Endothelial cell of umbilical vein (primary cell): ENCODE measurements at regions not wholly inside any gene's neighbourhood (a gene's known extent, or its start where the extent isn't known, plus 50 kb on each side); places are given as distances from the start of the nearest gene placed in this dataset.

Source experiments
- BruUV-seq: library from RNA; stranded (reverse); fragments of 400-500 nt; replicated peaks from 2 replicates; lab custom pipeline; 2021; lab: Mats Ljungman, UMichigan
- CTCF ChIA-PET: fragments of 300-600, 350-600 bp; sonication (Branson Sonifier 250); formaldehyde crosslinking; loops from one replicate; lab custom pipeline; 2021; ENCODE audit warnings: antibody characterized with exemption, inconsistent platforms; lab: Charles Lee
- POLR2A ChIA-PET: fragments of 300-600, 350-600 bp; sonication (Branson Sonifier 250); formaldehyde crosslinking; loops from one replicate; lab custom pipeline; 2021; ENCODE audit warnings: antibody characterized with exemption, inconsistent platforms; lab: Charles Lee
- DNase-seq: peaks from one replicate; pipeline ENCODE4 v3.0.0-alpha.2; 2011; ENCODE audit warnings: low read depth, low spot score
- FAIRE-seq: peaks from 2 replicates; lab custom pipeline; 2011; peaks lifted over from hg19 to GRCh38; lab: Jason Lieb, UNC
- H2AFZ ChIP-seq: 2 replicates; pipeline ENCODE4 v1.6.0; 2012; ENCODE audit warnings: low read depth, low read length, control low read depth, inconsistent platforms
- H3K27ac ChIP-seq: 2 replicates; pipeline ENCODE4 v1.5.1; 2011; ENCODE audit warnings: low read depth, mild to moderate bottlenecking, control low read depth, low read length, moderate library complexity; ENCODE audit not compliant: insufficient read depth
- H3K27me3 ChIP-seq, 2 experiments: 2 replicates each; pipeline versions ENCODE4 v1.6.0 to v1.6.1; 2011; ENCODE audit warnings: low read length in 2 of 2, mixed read lengths in 1 of 2; ENCODE audit not compliant: control insufficient read depth in 2 of 2, insufficient read depth in 2 of 2
- H3K36me3 ChIP-seq, 2 experiments: 2 replicates in 1 of 2; 3 replicates in 1 of 2; pipeline ENCODE4 v1.5.1; 2011; ENCODE audit warnings: low read length in 2 of 2, mild to moderate bottlenecking in 1 of 2, moderate library complexity in 1 of 2; ENCODE audit not compliant: control insufficient read depth in 2 of 2, insufficient read depth in 2 of 2; ENCODE audit errors: extremely low read depth in 1 of 2
- H3K4me1 ChIP-seq: 3 replicates; pipeline ENCODE4 v1.5.1; 2011; ENCODE audit warnings: mild to moderate bottlenecking, low read length; ENCODE audit not compliant: control insufficient read depth, insufficient read depth; ENCODE audit errors: extremely low read depth
- H3K4me2 ChIP-seq: 2 replicates; pipeline ENCODE4 v1.6.1; 2011; ENCODE audit warnings: low read length, control low read depth, mixed read lengths; ENCODE audit not compliant: insufficient read depth
- H3K4me3 ChIP-seq, 3 experiments: fragments of 200-600 bp in 1 of 3; sonication (generic), shearing (Covaris generic) in 1 of 3; replicated peaks in 1 of 3; 2 replicates each; pipeline ENCODE4 v1.5.1; 2011 to 2016; ENCODE audit warnings: control low read depth in 3 of 3, low read length in 3 of 3, mild to moderate bottlenecking in 2 of 3, inconsistent platforms in 1 of 3, low read depth in 1 of 3, moderate library complexity in 1 of 3; ENCODE audit not compliant: insufficient read depth in 1 of 3
- H3K79me2 ChIP-seq: 2 replicates; pipeline ENCODE4 v1.6.0; 2012; ENCODE audit warnings: low read length, inconsistent platforms; ENCODE audit not compliant: control insufficient read depth, insufficient read depth
- H3K9ac ChIP-seq: replicated peaks from 2 replicates; pipeline ENCODE3; 2011; ENCODE audit warnings: low read length, control low read depth; ENCODE audit not compliant: insufficient read depth; ENCODE audit errors: extremely low read depth
- H3K9me1 ChIP-seq: replicated peaks from 3 replicates; pipeline ENCODE4 v1.6.0; 2011; ENCODE audit warnings: mild to moderate bottlenecking, low read length; ENCODE audit not compliant: control insufficient read depth, insufficient read depth; ENCODE audit errors: extremely low read depth
- H3K9me3 ChIP-seq: replicated peaks from 2 replicates; pipeline ENCODE4 v1.5.1; 2012; ENCODE audit warnings: low read length, inconsistent platforms; ENCODE audit not compliant: control insufficient read depth, insufficient read depth
- H4K20me1 ChIP-seq: replicated peaks from 2 replicates; pipeline ENCODE3; 2011; ENCODE audit warnings: mild to moderate bottlenecking, low read length; ENCODE audit not compliant: control insufficient read depth, insufficient read depth; ENCODE audit errors: extremely low read depth
- CTCF ChIP-seq, 2 donors: IDR thresholded peaks; 1 replicate in 1 of 2; 2 replicates in 1 of 2; pipeline ENCODE4 v1.5.1; 2011; ENCODE audit warnings: low read length in 2 of 2, mild to moderate bottlenecking in 2 of 2, moderate library complexity in 2 of 2, control low read depth in 1 of 2, inconsistent platforms in 1 of 2, low read depth in 1 of 2; ENCODE audit not compliant: insufficient read depth in 1 of 2; ENCODE audit errors: extremely low read depth in 1 of 2
- EZH2 ChIP-seq: IDR thresholded peaks from 2 replicates; pipeline ENCODE4 v1.6.1; 2012; ENCODE audit warnings: borderline replicate concordance, low read depth, mild to moderate bottlenecking, moderate library complexity, low read length, inconsistent platforms; ENCODE audit not compliant: severe bottlenecking
- FOS ChIP-seq: IDR thresholded peaks from 2 replicates; pipeline ENCODE4 v1.6.1; 2011; ENCODE audit warnings: mild to moderate bottlenecking, low read length, moderate library complexity, borderline replicate concordance; ENCODE audit not compliant: insufficient read depth
- GATA2 ChIP-seq: IDR thresholded peaks from 2 replicates; pipeline ENCODE4 v1.7.0; 2011; ENCODE audit warnings: low read depth, mild to moderate bottlenecking, moderate library complexity, mixed read lengths, low read length; ENCODE audit not compliant: insufficient read length, insufficient read depth
- JUN ChIP-seq: IDR thresholded peaks from 2 replicates; pipeline ENCODE4 v1.6.1; 2011; ENCODE audit warnings: borderline replicate concordance, low read depth; ENCODE audit not compliant: insufficient read length, insufficient read depth
- MYC ChIP-seq: IDR thresholded peaks from one replicate; pipeline ENCODE4 v1.6.1; 2011; ENCODE audit warnings: mild to moderate bottlenecking, low read depth, low read length
- POLR2A ChIP-seq: IDR thresholded peaks from 2 replicates; pipeline ENCODE4 v1.6.1; 2012; ENCODE audit warnings: low read depth, mild to moderate bottlenecking, control low read depth, low read length
- POLR2AphosphoS5 ChIP-seq: IDR thresholded peaks from 2 replicates; pipeline ENCODE4 v1.6.1; 2012; ENCODE audit warnings: low read depth, mild to moderate bottlenecking, control low read depth, low read length, moderate library complexity; ENCODE audit not compliant: insufficient read depth
- dilution Hi-C: fragments of 300-500 bp; cut with MboI; formaldehyde crosslinking; loops from one replicate; pipeline ENCODE4 v1.15.0; 2019; ENCODE audit warnings: low sequenced_read_pairs; ENCODE audit not compliant: extremely low pct_ligation_motif_present
- intact Hi-C: fragments of 100-400 bp; cut with micrococcal nuclease; formaldehyde crosslinking; loops from one replicate; pipeline ENCODE4 v1.10.0; 2022
- TF ChIP-seq, protein P1 (sequence below): IDR thresholded peaks from 2 replicates; pipeline ENCODE4 v1.6.1; 2011; ENCODE audit not compliant: insufficient read depth, insufficient read length

GRCh38 chr1:78419309-78419708 lies 71.5 kb upstream of the PTGFR start:
- H3K27me3 ChIP-seq, result peaks cover 0 to 3% of the 10 kb centered on the region in 2 experiments
- H4K20me1 ChIP-seq, result no peaks in the 10 kb centered on the region
- no peaks in the 10 kb centered on the region for H3K9me3 ChIP-seq
- no peak overlapping the region for H3K4me3 ChIP-seq
- H3K79me2 ChIP-seq, result no peaks in the 10 kb centered on the region
- POLR2A ChIA-PET, result no interaction called here
- FAIRE-seq (no peak), DNase-seq (no peak)
- no peak overlapping the region for H2AFZ ChIP-seq
- intact Hi-C loops, result loop anchor here (10.0 kb wide), 1 partner anchor 185 kb away; no protein-coding TSS in a partner anchor
- BruUV-seq, result no TSS peak
- H3K27ac ChIP-seq, result no peak overlapping the region
- no peaks in the 10 kb centered on the region for H3K9me1 ChIP-seq
- H3K4me2 ChIP-seq, result no peak overlapping the region
- no peak overlapping the region for H3K9ac ChIP-seq
- H3K36me3 ChIP-seq, result no peaks in the 10 kb centered on the region
- no peaks in the 10 kb centered on the region for H3K4me1 ChIP-seq
- TF ChIP-seq CTCF (IDR thresholded peaks at IDR 0.05; ENCODE audit: extremely low read depth in 1 of 2, insufficient read depth in 1 of 2, low read depth in 1 of 2, low read length in 2 of 2) (no peak), EZH2 (no peak)
- dilution Hi-C loops, result no loop called here
- CTCF ChIA-PET, result interaction anchor here (2.8 kb wide), 1 partner anchor 10 kb away, joined by 11 read pairs; no protein-coding TSS in a partner anchor

- Histone ChIP-seq H3K9me1 (no peaks in the 10 kb centered on the region), H3K9me3 (no peaks in the 10 kb centered on the region), H3K4me3 (no peak overlapping the region), H3K4me1 (no peaks in the 10 kb centered on the region), H2AFZ (no peak overlapping the region), H3K4me2 (no peak overlapping the region), H3K9ac (no peak overlapping the region), H3K36me3 (no peaks in the 10 kb centered on the region), H3K79me2 (no peaks in the 10 kb centered on the region), H4K20me1 (no peaks in the 10 kb centered on the region), H3K27me3 (peaks cover 0 to 3% of the 10 kb centered on the region in 2 experiments), H3K27ac (no peak overlapping the region)
- CTCF ChIA-PET, result no interaction called here
- no TSS peak for BruUV-seq
- FAIRE-seq (no peak), DNase-seq (no peak)
- intact Hi-C loops, result no loop called here
- POLR2A ChIA-PET, result no interaction called here
- TF ChIP-seq MYC (no peak), EZH2 (no peak), CTCF (IDR thresholded peaks at IDR 0.05; ENCODE audit: extremely low read depth in 1 of 2, insufficient read depth in 1 of 2, low read depth in 1 of 2, low read length in 2 of 2) (no peak), GATA2 (no peak), POLR2A (no peak), FOS (no peak), POLR2AphosphoS5 (no peak), JUN (no peak)
- TF ChIP-seq, protein P1, sequence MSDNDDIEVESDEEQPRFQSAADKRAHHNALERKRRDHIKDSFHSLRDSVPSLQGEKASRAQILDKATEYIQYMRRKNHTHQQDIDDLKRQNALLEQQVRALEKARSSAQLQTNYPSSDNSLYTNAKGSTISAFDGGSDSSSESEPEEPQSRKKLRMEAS, result no peak
- dilution Hi-C loops, result no loop called here
These were observed 70.6 kb upstream of the PTGFR start for GRCh38 chr1:78420181-78420580.
